ENCODE measurements at regions not wholly inside any gene's neighbourhood (a gene's known extent, or its start where the extent isn't known, plus 50 kb on each side); places are given as distances from the start of the nearest gene placed in this dataset.

GRCh38 chr14:97283005-97283403 lies 485.8 kb downstream of the VRK1 start:
- TF ChIP-seq EZH2 (IDR thresholded peaks at IDR 0.05; ENCODE audit: insufficient read depth, poor library complexity, severe bottlenecking) (no peak), EZH2phosphoT487 (IDR thresholded peaks at IDR 0.05; ENCODE audit: insufficient read depth, low read depth) (no peak)

Measured in GM23248 (cell line).